Endothelial cell of umbilical vein (primary cell): ENCODE measurements at regions not wholly inside any gene's neighbourhood (a gene's known extent, or its start where the extent isn't known, plus 50 kb on each side); places are given as distances from the start of the nearest gene placed in this dataset.

ENCODE experiments used
- BruUV-seq: library from RNA; stranded (reverse); fragments of 400-500 nt; replicated peaks from 2 replicates; lab custom pipeline; 2021; lab: Mats Ljungman, UMichigan
- CTCF ChIA-PET: fragments of 300-600, 350-600 bp; sonication (Branson Sonifier 250); formaldehyde crosslinking; loops from one replicate; lab custom pipeline; 2021; ENCODE audit warnings: antibody characterized with exemption, inconsistent platforms; lab: Charles Lee
- POLR2A ChIA-PET: fragments of 300-600, 350-600 bp; sonication (Branson Sonifier 250); formaldehyde crosslinking; loops from one replicate; lab custom pipeline; 2021; ENCODE audit warnings: antibody characterized with exemption, inconsistent platforms; lab: Charles Lee
- DNase-seq: peaks from one replicate; pipeline ENCODE4 v3.0.0-alpha.2; 2011; ENCODE audit warnings: low read depth, low spot score
- FAIRE-seq: peaks from 2 replicates; lab custom pipeline; 2011; peaks lifted over from hg19 to GRCh38; lab: Jason Lieb, UNC
- H2AFZ ChIP-seq: 2 replicates; pipeline ENCODE4 v1.6.0; 2012; ENCODE audit warnings: low read depth, low read length, control low read depth, inconsistent platforms
- H3K27ac ChIP-seq: 2 replicates; pipeline ENCODE4 v1.5.1; 2011; ENCODE audit warnings: low read depth, mild to moderate bottlenecking, control low read depth, low read length, moderate library complexity; ENCODE audit not compliant: insufficient read depth
- H3K27me3 ChIP-seq, 2 experiments: 2 replicates each; pipeline versions ENCODE4 v1.6.0 to v1.6.1; 2011; ENCODE audit warnings: low read length in 2 of 2, mixed read lengths in 1 of 2; ENCODE audit not compliant: control insufficient read depth in 2 of 2, insufficient read depth in 2 of 2
- H3K36me3 ChIP-seq, 2 experiments: 2 replicates in 1 of 2; 3 replicates in 1 of 2; pipeline ENCODE4 v1.5.1; 2011; ENCODE audit warnings: low read length in 2 of 2, mild to moderate bottlenecking in 1 of 2, moderate library complexity in 1 of 2; ENCODE audit not compliant: control insufficient read depth in 2 of 2, insufficient read depth in 2 of 2; ENCODE audit errors: extremely low read depth in 1 of 2
- H3K4me1 ChIP-seq: 3 replicates; pipeline ENCODE4 v1.5.1; 2011; ENCODE audit warnings: mild to moderate bottlenecking, low read length; ENCODE audit not compliant: control insufficient read depth, insufficient read depth; ENCODE audit errors: extremely low read depth
- H3K4me2 ChIP-seq: 2 replicates; pipeline ENCODE4 v1.6.1; 2011; ENCODE audit warnings: low read length, control low read depth, mixed read lengths; ENCODE audit not compliant: insufficient read depth
- H3K4me3 ChIP-seq, 3 experiments: fragments of 200-600 bp in 1 of 3; sonication (generic), shearing (Covaris generic) in 1 of 3; replicated peaks in 1 of 3; 2 replicates each; pipeline ENCODE4 v1.5.1; 2011 to 2016; ENCODE audit warnings: control low read depth in 3 of 3, low read length in 3 of 3, mild to moderate bottlenecking in 2 of 3, inconsistent platforms in 1 of 3, low read depth in 1 of 3, moderate library complexity in 1 of 3; ENCODE audit not compliant: insufficient read depth in 1 of 3
- H3K79me2 ChIP-seq: 2 replicates; pipeline ENCODE4 v1.6.0; 2012; ENCODE audit warnings: low read length, inconsistent platforms; ENCODE audit not compliant: control insufficient read depth, insufficient read depth
- H3K9ac ChIP-seq: replicated peaks from 2 replicates; pipeline ENCODE3; 2011; ENCODE audit warnings: low read length, control low read depth; ENCODE audit not compliant: insufficient read depth; ENCODE audit errors: extremely low read depth
- H3K9me1 ChIP-seq: replicated peaks from 3 replicates; pipeline ENCODE4 v1.6.0; 2011; ENCODE audit warnings: mild to moderate bottlenecking, low read length; ENCODE audit not compliant: control insufficient read depth, insufficient read depth; ENCODE audit errors: extremely low read depth
- H3K9me3 ChIP-seq: replicated peaks from 2 replicates; pipeline ENCODE4 v1.5.1; 2012; ENCODE audit warnings: low read length, inconsistent platforms; ENCODE audit not compliant: control insufficient read depth, insufficient read depth
- H4K20me1 ChIP-seq: replicated peaks from 2 replicates; pipeline ENCODE3; 2011; ENCODE audit warnings: mild to moderate bottlenecking, low read length; ENCODE audit not compliant: control insufficient read depth, insufficient read depth; ENCODE audit errors: extremely low read depth
- CTCF ChIP-seq, 2 donors: IDR thresholded peaks; 1 replicate in 1 of 2; 2 replicates in 1 of 2; pipeline ENCODE4 v1.5.1; 2011; ENCODE audit warnings: low read length in 2 of 2, mild to moderate bottlenecking in 2 of 2, moderate library complexity in 2 of 2, control low read depth in 1 of 2, inconsistent platforms in 1 of 2, low read depth in 1 of 2; ENCODE audit not compliant: insufficient read depth in 1 of 2; ENCODE audit errors: extremely low read depth in 1 of 2
- EZH2 ChIP-seq: IDR thresholded peaks from 2 replicates; pipeline ENCODE4 v1.6.1; 2012; ENCODE audit warnings: borderline replicate concordance, low read depth, mild to moderate bottlenecking, moderate library complexity, low read length, inconsistent platforms; ENCODE audit not compliant: severe bottlenecking
- FOS ChIP-seq: IDR thresholded peaks from 2 replicates; pipeline ENCODE4 v1.6.1; 2011; ENCODE audit warnings: mild to moderate bottlenecking, low read length, moderate library complexity, borderline replicate concordance; ENCODE audit not compliant: insufficient read depth
- GATA2 ChIP-seq: IDR thresholded peaks from 2 replicates; pipeline ENCODE4 v1.7.0; 2011; ENCODE audit warnings: low read depth, mild to moderate bottlenecking, moderate library complexity, mixed read lengths, low read length; ENCODE audit not compliant: insufficient read length, insufficient read depth
- JUN ChIP-seq: IDR thresholded peaks from 2 replicates; pipeline ENCODE4 v1.6.1; 2011; ENCODE audit warnings: borderline replicate concordance, low read depth; ENCODE audit not compliant: insufficient read length, insufficient read depth
- MAX ChIP-seq: IDR thresholded peaks from 2 replicates; pipeline ENCODE4 v1.6.1; 2011; ENCODE audit not compliant: insufficient read depth, insufficient read length
- MYC ChIP-seq: IDR thresholded peaks from one replicate; pipeline ENCODE4 v1.6.1; 2011; ENCODE audit warnings: mild to moderate bottlenecking, low read depth, low read length
- POLR2A ChIP-seq: IDR thresholded peaks from 2 replicates; pipeline ENCODE4 v1.6.1; 2012; ENCODE audit warnings: low read depth, mild to moderate bottlenecking, control low read depth, low read length
- dilution Hi-C: fragments of 300-500 bp; cut with MboI; formaldehyde crosslinking; loops from one replicate; pipeline ENCODE4 v1.15.0; 2019; ENCODE audit warnings: low sequenced_read_pairs; ENCODE audit not compliant: extremely low pct_ligation_motif_present
- intact Hi-C: fragments of 100-400 bp; cut with micrococcal nuclease; formaldehyde crosslinking; loops from one replicate; pipeline ENCODE4 v1.10.0; 2022

GRCh38 chr5:9927106-9927505 lies 297.0 kb upstream of the TAS2R1 start:
- Histone ChIP-seq H4K20me1 (no peaks in the 10 kb centered on the region), H3K4me2 (no peak overlapping the region)

More at GRCh38 chr5:9927106-9927505, 297.0 kb upstream of the TAS2R1 start:
- Histone ChIP-seq H3K4me1 (no peaks in the 10 kb centered on the region), H3K27me3 (no peaks in the 10 kb centered on the region), H3K9ac (no peak overlapping the region), H3K9me1 (no peaks in the 10 kb centered on the region), H2AFZ (no peak overlapping the region), H3K36me3 (no peaks in the 10 kb centered on the region), H3K79me2 (no peaks in the 10 kb centered on the region), H3K4me3 (no peak overlapping the region), H3K27ac (no peak overlapping the region), H3K9me3 (no peaks in the 10 kb centered on the region)
- intact Hi-C loops (no loop called here), dilution Hi-C loops (no loop called here)
- DNase-seq (no peak), FAIRE-seq (no peak)
- CTCF ChIA-PET: no interaction called here
- no TSS peak for BruUV-seq
- TF ChIP-seq MYC (no peak), MAX (no peak), CTCF (IDR thresholded peaks at IDR 0.05; ENCODE audit: extremely low read depth in 1 of 2, insufficient read depth in 1 of 2, low read depth in 1 of 2, low read length in 2 of 2) (no peak), EZH2 (no peak), GATA2 (no peak), FOS (no peak), POLR2A (no peak), JUN (no peak)
- POLR2A ChIA-PET: no interaction called here
